Central memory CD8-positive, alpha-beta T cell (primary cell): ENCODE measurements at regions not wholly inside any gene's neighbourhood (a gene's known extent, or its start where the extent isn't known, plus 50 kb on each side); places are given as distances from the start of the nearest gene placed in this dataset.
"Not testable (repeated sequence)": the region's sequence is repeated elsewhere in the genome, so short reads cannot be mapped to it uniquely, and the experiment has no call there.

ENCODE experiments used
- ATAC-seq: fragments of 150-1000 bp; cut with Tn5 transposase; replicated peaks from 2 replicates; pipeline ENCODE4 v1.10.0; 2022; ENCODE audit warnings: mild to moderate bottlenecking, moderate FRiP score, moderate number of reproducible peaks; ENCODE audit not compliant: poor library complexity, severe bottlenecking; ENCODE audit errors: extremely low read depth
- DNase-seq, 2 donors: peaks; one replicate each; pipeline ENCODE4 v3.0.0; 2021; ENCODE audit warnings: low spot score in 2 of 2
- H3K27ac Mint-ChIP-seq: one replicate; pipeline ENCODE4 v1.8.0; 2022; ENCODE audit warnings: low read depth, mild to moderate bottlenecking, moderate library complexity, mixed read lengths
- H3K27me3 Mint-ChIP-seq: one replicate; pipeline ENCODE4 v1.8.0; 2022; ENCODE audit warnings: mixed read lengths
- H3K36me3 Mint-ChIP-seq: one replicate; pipeline ENCODE4 v1.8.0; 2022; ENCODE audit warnings: mild to moderate bottlenecking, moderate library complexity, mixed read lengths; ENCODE audit not compliant: insufficient read depth
- H3K4me1 Mint-ChIP-seq: one replicate; pipeline ENCODE4 v1.8.0; 2022; ENCODE audit warnings: mixed read lengths
- H3K4me3 Mint-ChIP-seq: one replicate; pipeline ENCODE4 v1.8.0; 2022; ENCODE audit warnings: mild to moderate bottlenecking, moderate library complexity, mixed read lengths
- H3K9me3 Mint-ChIP-seq: one replicate; pipeline ENCODE4 v1.8.0; 2022; ENCODE audit warnings: mixed read lengths

- no peak for ATAC-seq
- Mint-ChIP-seq H3K4me3 (no peak overlapping the region), H3K36me3 (no peaks in the 10 kb centered on the region), H3K27me3 (no peaks in the 10 kb centered on the region), H3K27ac (no peak overlapping the region), H3K9me3 (no peaks in the 10 kb centered on the region), H3K4me1 (no peaks in the 10 kb centered on the region)
- DNase-seq = no peak
These were observed 249.1 kb upstream of the SEMA3C start for GRCh38 chr7:81167934-81168333.

GRCh38 chr7:81165070-81165469 lies 246.2 kb upstream of the SEMA3C start:
- Mint-ChIP-seq H3K9me3 (peaks cover 15% of the 10 kb centered on the region), H3K27me3 (no peaks in the 10 kb centered on the region), H3K4me1 (no peaks in the 10 kb centered on the region), H3K4me3 (no peak overlapping the region), H3K36me3 (no peaks in the 10 kb centered on the region), H3K27ac (no peak overlapping the region)
- no peak for DNase-seq
- ATAC-seq = no peak

DNA sequence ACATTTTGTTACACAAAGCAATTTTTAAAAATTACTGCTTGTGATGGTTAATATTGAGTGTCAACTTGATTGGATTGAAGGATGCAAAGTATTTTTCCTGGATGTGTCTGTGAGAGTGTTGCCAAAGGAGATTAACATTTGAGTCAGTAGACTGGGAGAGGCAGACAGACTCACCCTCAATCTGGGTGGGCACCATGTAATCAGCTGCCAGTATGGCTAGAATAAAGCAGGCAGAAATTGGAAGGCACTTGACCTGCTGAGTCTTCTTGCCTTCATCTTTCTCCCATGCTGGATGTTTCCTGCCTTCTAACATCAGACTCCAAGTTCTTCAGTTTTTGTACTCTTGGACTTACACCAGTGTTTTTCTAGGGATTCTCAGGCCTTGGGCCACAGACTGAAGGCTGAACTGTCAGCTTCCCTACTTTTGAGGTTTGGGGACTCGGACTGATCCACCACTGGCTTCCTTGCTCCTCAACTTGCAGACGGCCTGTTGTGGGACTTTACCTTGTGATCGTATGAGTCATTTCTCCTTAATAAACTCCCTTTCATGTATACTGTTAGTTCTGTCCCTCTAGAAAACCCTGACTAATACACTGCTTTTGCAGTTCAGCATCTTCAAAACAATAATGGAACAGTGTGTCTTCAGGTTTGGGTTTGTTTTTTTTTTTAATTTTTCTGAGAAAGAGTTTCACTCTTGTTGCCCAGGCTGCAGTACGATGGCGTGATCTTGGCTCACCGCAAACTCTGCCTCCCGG lies 244.1 kb upstream of the SEMA3C start:
- H3K27me3 Mint-ChIP-seq = no peaks in the 10 kb centered on the region
- no peak overlapping the region for H3K27ac Mint-ChIP-seq
- H3K4me3 Mint-ChIP-seq = no peak overlapping the region
- H3K4me1 Mint-ChIP-seq = no peaks in the 10 kb centered on the region
- H3K36me3 Mint-ChIP-seq = no peaks in the 10 kb centered on the region
- H3K9me3 Mint-ChIP-seq = peaks cover 15% of the 10 kb centered on the region
- no peak for DNase-seq
- no peak for ATAC-seq

- Mint-ChIP-seq H3K27ac (no peak overlapping the region), H3K4me1 (no peaks in the 10 kb centered on the region), H3K4me3 (no peak overlapping the region), H3K36me3 (no peaks in the 10 kb centered on the region), H3K27me3 (no peaks in the 10 kb centered on the region), H3K9me3 (peaks cover 15% of the 10 kb centered on the region)
- no peak for ATAC-seq
- DNase-seq = no peak
These were observed 243.4 kb upstream of the SEMA3C start for GRCh38 chr7:81162234-81162633.

DNA sequence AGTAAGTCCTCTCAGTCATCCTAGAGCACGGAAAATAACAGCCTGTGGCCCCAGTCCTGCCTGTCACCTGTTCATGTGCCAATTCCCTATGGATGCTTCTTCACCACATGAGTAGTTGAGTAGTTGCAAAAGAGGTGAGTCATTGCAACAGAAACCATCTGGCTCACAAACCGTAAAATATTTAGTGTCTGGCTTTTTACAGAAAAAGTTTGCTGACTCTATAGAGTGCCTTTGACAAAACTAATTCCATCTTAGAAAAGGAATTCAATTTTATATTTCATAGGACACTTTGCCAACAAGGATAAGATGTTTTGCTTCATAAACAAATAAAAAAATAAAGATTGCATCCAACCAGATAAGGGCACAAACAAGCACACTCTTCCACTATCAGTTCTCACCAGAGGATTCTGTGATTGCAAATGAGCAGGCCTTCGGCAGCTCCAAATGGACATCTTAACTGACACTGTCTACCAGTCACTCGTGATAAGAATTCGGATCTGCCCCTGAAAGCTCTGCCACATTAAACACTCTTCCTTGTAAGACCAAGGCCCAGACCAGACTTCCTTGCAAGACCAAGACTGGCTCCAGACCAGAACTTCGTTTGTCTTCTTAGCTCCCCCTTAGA lies 242.7 kb upstream of the SEMA3C start:
- DNase-seq (no peak), ATAC-seq (no peak)
- Mint-ChIP-seq H3K27ac (no peak overlapping the region), H3K9me3 (peaks cover 15% of the 10 kb centered on the region), H3K4me1 (no peaks in the 10 kb centered on the region), H3K27me3 (no peaks in the 10 kb centered on the region), H3K4me3 (no peak overlapping the region), H3K36me3 (no peaks in the 10 kb centered on the region)

DNA sequence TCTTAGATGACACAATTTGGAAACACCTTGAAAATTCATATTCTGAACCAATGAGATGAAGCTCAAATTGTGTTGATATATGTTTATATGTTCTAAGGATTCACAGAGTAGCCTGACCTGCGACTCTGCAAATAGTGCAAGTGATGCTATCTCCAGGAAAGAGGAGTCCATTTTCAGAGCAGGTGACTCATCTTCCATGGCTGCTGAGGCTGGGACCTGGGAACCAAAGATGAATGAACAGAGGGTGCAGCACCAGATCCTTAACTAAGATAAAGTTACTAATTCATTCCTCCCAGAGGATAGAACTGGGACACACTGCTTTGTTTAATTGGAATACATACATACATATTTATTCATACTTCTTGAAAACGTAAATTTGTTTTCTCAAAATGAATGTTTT lies 240.6 kb upstream of the SEMA3C start:
- Mint-ChIP-seq H3K27me3 (no peaks in the 10 kb centered on the region), H3K9me3 (peaks cover 23% of the 10 kb centered on the region), H3K27ac (no peak overlapping the region), H3K36me3 (no peaks in the 10 kb centered on the region), H3K4me3 (no peak overlapping the region), H3K4me1 (no peaks in the 10 kb centered on the region)
- DNase-seq (no peak), ATAC-seq (no peak)

GRCh38 chr7:81158189-81158588 lies 239.3 kb upstream of the SEMA3C start:
- H3K4me3 Mint-ChIP-seq = no peak overlapping the region
- no peaks in the 10 kb centered on the region for H3K36me3 Mint-ChIP-seq
- no peaks in the 10 kb centered on the region for H3K4me1 Mint-ChIP-seq
- no peaks in the 10 kb centered on the region for H3K27me3 Mint-ChIP-seq
- ATAC-seq (no peak), DNase-seq (no peak)
- H3K9me3 Mint-ChIP-seq = peaks cover 23% of the 10 kb centered on the region
- no peak overlapping the region for H3K27ac Mint-ChIP-seq

GRCh38 chr7:81155654-81156373 lies 237.0 kb upstream of the SEMA3C start:
- no peak for DNase-seq

DNA sequence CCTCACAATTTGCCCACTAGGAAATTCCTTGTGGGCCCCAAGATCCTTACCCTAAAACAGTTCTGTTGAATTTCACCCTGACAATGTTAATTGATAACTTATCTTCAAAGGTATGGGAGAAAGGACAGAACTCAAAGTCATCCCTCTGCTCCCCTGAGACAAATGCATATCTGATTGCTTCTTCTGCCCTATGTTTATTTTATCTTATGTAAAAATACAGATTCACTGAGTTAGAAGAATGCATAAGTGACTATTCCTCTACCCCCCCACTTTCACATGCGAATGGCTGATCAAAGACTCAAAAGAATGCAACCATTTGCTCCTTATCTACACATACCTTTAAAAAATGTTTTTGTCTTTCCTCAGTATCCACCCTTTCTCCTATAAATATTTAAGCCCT lies 235.7 kb upstream of the SEMA3C start:
- Mint-ChIP-seq H3K36me3 (no peaks in the 10 kb centered on the region), H3K9me3 (peaks cover 19% of the 10 kb centered on the region), H3K4me1 (no peaks in the 10 kb centered on the region)

More at GRCh38 chr7:81155654-81156373, 237.0 kb upstream of the SEMA3C start:
- H3K9me3 Mint-ChIP-seq = peaks cover 19% of the 10 kb centered on the region
- H3K27ac Mint-ChIP-seq = no peak overlapping the region
- no peaks in the 10 kb centered on the region for H3K27me3 Mint-ChIP-seq
- ATAC-seq = no peak
- no peak overlapping the region for H3K4me3 Mint-ChIP-seq
- no peaks in the 10 kb centered on the region for H3K36me3 Mint-ChIP-seq
- H3K4me1 Mint-ChIP-seq = no peaks in the 10 kb centered on the region

DNA sequence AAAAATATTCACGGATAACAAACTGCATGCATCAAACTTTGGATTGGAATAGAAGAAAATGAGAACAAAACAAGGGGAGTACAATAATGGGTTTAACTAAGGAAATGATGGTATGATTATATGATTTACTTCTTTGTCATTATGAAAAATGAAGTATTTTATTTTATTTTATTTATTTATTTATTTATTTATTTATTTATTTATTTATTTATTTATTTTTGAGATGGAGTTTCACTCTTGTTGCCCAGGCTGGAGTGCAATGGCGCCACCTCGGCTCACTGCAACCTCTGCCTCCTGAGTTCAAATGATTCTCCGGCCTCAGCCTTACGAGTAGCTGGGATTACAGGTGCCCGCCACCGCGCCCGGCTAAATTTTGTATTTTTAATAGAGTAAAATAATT lies 234.1 kb upstream of the SEMA3C start:
- not testable (repeated sequence) for H3K36me3 Mint-ChIP-seq, H3K27ac Mint-ChIP-seq, H3K27me3 Mint-ChIP-seq, DNase-seq, H3K4me3 Mint-ChIP-seq, H3K4me1 Mint-ChIP-seq, ATAC-seq
- peaks cover 19% of the 10 kb centered on the region for H3K9me3 Mint-ChIP-seq

More for the DNA sequence above, 235.7 kb upstream of the SEMA3C start:
- DNase-seq (no peak), ATAC-seq (no peak)
- Mint-ChIP-seq H3K27ac (no peak overlapping the region), H3K27me3 (no peaks in the 10 kb centered on the region), H3K4me3 (no peak overlapping the region)

DNA sequence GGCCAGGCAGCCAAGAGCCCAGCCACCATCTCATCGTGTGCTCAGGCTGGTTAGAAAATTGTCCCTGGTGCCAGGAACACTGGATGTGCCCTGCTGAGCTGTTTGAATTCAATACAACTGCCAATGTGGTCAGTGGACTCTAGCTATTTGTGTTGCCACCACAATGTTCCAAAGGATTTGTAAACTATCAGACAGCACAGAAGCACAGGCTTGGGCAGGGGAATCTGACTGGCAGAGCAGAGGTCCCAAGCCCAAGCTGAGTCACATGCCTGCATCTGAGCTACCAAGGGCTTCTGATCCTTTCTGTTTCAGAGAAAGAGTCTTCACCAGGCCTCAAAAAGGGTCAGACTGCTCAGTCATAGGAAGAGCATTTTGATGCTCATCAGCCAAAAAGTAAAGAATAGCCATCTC lies 232.1 kb upstream of the SEMA3C start:
- DNase-seq (no peak), ATAC-seq (no peak)
- Mint-ChIP-seq H3K27ac (no peak overlapping the region), H3K27me3 (no peaks in the 10 kb centered on the region), H3K36me3 (peaks cover 1% of the 10 kb centered on the region), H3K4me3 (no peak overlapping the region), H3K4me1 (no peaks in the 10 kb centered on the region), H3K9me3 (peaks cover 23% of the 10 kb centered on the region)

GRCh38 chr7:81143856-81144255 lies 225.0 kb upstream of the SEMA3C start:
- Mint-ChIP-seq H3K27ac (no peak overlapping the region), H3K4me3 (no peak overlapping the region), H3K4me1 (no peaks in the 10 kb centered on the region), H3K9me3 (peaks cover 28% of the 10 kb centered on the region), H3K36me3 (peaks cover 1% of the 10 kb centered on the region), H3K27me3 (no peaks in the 10 kb centered on the region)
- no peak for ATAC-seq
- no peak for DNase-seq
